NCI-H2081 (cell line): ENCODE measurements at regions not wholly inside any gene's neighbourhood (a gene's known extent, or its start where the extent isn't known, plus 50 kb on each side); places are given as distances from the start of the nearest gene placed in this dataset.
A peak's percentile ranks its signal among the peaks of the same experiment; 100 is the strongest.
"Not testable (repeated sequence)": the region's sequence is repeated elsewhere in the genome, so short reads cannot be mapped to it uniquely, and the experiment has no call there.

Experiments
- DNase-seq, 2 experiments: peaks; one replicate each; lab custom pipeline; 2025; lab: John Stamatoyannopoulos, UW

DNA sequence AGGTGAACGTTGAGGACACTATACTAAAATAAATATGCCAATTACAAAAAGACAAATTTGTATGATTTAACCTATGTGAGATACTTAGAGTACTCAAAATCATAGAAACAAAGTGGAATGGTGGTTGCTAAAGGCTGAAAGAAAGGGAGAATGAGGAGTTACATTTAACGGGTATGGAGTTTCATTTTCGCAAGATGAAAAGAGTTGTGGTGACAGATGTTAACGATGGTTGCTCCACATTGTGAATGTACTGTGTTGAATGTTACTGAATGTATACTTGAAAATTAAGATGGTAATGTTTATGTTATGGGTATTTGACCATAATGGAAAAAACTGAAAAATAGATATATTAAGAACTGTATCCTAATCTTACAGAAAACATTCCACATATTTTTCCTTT lies 51.3 kb upstream of the MOCS2 start:
- no peak for DNase-seq

- no peak for DNase-seq
Measured at GRCh38 chr5:53161876-53162275, 52.3 kb upstream of the MOCS2 start.

DNA sequence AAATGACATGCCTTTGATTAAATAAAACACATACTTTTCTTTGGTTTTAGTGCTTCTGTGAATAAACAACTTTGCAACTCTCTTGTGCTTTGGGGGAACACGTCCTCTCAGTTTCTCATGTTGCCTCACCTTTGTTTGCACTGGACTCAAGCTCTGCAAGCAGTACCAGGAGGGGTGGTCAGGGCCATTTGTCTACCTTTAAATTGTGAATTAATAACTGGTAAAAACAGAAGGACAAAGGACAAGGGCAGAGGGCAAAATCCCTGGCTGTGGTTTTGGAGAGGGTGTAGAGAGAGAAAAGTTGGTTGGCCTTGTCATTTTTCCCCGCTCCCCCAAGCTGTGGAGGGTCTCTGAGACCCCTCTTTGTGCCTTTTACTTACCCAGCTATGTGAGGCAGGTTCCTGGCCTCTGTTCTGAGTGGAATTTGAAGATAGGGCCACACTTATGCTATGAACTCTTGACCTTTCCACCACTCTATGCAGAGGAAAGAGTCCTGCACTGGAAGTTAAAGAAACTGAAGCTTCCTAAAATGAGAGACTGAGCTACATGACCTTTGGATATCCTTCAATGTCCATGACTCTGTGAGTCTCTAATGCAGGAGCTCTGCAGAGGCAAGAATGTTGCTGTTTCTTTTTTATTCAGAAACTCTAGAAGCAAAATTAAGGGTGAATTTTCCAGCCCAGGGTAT lies 55.1 kb upstream of the MOCS2 start:
- DNase-seq: no peak

DNA sequence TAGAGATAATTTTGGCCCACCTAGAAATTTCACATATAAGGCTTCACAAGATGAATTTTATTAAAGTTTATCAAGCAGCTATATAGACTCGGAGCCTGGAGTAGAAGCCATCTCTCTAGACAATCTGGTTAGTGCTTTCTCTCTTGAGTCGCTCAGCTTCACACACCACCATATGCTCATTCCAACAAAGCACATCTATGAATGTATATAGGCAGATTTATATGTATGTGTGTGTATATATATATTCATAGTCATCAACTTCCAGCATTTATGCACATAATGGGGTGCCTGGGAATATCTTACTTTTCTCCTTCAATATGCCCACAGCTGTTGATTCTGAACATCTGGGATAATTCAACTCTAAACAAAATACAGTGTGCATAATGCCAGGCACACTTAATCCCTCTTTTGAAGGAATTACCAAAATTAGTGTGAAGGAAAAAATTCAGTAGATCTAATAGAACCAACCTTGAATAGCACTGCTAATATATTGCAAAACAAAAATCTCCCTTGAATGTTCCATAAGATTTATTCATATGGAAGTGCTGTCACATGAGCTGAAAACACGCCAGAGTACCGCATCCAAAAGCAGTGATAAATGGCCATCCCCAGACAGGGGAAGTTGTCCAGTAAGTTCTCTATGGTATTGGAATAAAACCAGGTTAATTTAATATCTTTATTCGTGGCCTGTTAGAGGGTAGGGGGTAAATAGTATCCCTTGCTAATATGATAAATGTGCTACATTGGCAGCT lies 56.0 kb upstream of the MOCS2 start:
- no peak for DNase-seq

DNA sequence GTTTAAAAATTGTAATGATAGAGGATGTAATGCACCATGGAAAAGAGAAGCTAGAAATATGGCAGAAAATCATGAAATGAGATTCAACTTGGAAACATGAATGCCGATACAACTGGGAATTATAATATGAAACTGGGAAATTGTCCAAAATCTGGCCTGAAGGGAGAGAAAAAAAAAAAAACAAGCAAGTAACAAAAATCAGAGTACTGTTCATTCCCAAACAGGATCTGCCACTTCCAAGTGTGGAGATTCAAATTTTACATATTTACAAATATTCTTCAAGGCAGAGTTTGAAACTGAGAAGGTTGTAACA lies 56.6 kb upstream of the MOCS2 start:
- DNase-seq: no peak

DNA sequence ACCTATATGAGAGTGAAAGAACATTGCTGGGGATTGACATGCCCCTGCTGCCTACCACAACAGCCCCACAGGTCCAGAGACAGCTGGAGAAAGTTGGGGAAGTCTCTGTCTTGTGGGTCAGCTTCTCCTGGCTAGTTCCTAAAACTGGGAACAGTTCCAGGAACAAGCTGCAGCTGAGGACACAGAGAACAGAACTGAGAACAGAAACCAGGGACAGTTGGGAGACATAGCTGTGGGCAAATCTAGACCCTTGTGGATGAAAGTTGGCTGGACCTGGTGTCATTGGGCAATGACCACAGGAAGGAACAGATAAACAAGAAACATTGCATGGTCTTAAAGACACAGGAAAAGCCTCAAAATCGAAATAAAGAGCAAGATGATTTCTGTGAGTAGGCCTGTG lies 58.3 kb upstream of the MOCS2 start:
- no peak for DNase-seq

GRCh38 chr5:53169933-53170332 lies 60.4 kb upstream of the MOCS2 start:
- DNase-seq: no peak

- peak in 1 of 2 experiments; percentile 18 for DNase-seq
Measured at GRCh38 chr5:53170746-53171349, 61.3 kb upstream of the MOCS2 start.

DNA sequence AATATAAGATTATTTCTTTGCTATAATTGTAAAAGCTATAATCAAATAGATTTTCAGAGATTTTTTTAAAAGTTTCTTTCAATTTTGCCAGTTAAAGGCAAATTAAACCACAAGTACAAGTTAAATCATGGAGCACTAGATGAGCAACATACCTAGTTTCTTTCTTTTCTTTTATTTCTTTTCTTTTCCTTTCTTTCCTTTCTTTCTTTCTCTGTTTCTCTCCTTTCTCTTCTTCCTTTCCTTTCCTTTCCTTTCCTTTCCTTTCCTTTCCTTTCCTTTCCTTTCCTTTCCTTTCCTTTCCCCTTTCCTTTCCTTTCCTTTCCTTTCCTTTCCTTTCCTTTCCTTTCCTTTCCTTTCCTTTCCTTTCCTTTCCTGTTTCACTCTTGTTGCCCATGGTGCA lies 62.5 kb upstream of the MOCS2 start:
- DNase-seq: not testable (repeated sequence)

DNA sequence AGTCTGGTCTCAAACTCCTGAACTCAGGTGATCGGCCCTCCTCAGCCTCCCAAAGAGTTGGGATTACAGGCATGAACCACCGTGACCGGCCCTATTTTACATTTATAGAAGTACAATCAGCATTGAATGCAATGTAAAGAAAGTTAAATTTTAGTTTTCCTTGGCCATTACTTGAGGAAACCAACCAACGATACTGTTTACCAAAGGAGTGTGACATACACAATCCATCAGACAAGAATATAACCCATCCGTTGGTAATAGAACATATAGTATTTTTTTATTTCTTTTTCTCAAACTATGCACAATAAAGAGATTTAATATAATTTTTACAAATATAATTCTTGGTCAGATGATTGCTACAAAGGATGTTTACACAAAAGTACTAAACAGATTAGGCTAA lies 63.1 kb upstream of the MOCS2 start:
- DNase-seq: no peak

GRCh38 chr5:53173083-53173482 lies 63.5 kb upstream of the MOCS2 start:
- no peak for DNase-seq

- no peak for DNase-seq
Measured at GRCh38 chr5:53178830-53179229, 69.3 kb upstream of the MOCS2 start.

DNA sequence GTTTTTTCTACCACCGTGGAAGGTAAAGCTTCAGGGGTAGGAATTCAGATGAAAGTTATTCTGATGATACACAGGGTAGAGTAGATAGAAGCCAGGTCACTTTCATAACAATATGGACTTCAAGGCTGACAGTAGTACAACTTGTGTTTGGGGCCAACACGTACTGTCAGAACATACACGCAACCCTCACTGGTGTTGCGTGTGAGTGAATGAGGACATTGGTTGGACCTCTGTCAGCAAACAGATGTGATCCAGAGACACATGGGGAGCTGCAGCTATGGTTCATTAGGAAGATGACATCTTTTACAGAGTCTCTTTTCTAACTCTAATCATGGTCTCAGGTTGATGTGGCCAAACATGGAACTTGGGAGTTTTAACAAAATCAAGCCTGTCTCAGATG lies 70.1 kb upstream of the MOCS2 start:
- no peak for DNase-seq

GRCh38 chr5:53180538-53180937 lies 71.0 kb upstream of the MOCS2 start:
- DNase-seq: no peak

DNA sequence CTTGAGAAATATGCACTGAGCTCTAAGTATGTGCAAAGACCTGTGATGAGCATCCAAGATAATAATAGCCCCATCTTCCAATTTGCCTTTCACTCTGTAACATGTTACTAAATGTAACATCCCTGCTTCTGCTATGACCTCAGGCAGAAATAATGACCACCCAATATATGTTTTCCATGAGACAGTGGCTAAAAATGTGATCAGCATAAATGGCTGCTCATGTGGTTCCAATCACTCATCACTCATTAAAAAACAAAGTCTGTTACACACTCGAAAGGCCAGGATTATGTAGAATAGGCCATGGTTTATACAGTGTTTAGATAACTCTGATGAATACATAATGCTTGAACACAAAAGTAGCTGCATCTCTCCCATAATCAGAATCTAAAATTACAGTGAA lies 71.4 kb upstream of the MOCS2 start:
- DNase-seq: no peak

DNA sequence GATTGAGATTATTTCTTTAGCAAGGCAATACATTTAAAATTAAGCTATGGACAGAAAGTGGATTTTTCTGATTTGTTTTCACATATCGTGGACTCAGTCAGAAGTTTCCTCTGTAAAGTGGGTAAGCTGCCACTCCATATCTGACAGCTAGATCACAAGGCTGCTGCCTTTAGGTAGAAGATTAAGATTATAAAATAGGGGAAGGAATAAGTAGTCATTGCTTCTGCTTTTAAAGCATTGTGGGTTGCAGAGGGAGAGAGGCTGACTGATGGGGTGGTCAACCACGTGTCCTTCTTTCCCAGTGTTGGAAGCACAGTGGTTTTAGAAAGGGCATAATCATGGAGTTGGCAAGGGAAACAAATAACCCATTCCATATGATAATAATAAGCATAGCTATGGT lies 74.3 kb upstream of the MOCS2 start:
- DNase-seq: no peak

DNA sequence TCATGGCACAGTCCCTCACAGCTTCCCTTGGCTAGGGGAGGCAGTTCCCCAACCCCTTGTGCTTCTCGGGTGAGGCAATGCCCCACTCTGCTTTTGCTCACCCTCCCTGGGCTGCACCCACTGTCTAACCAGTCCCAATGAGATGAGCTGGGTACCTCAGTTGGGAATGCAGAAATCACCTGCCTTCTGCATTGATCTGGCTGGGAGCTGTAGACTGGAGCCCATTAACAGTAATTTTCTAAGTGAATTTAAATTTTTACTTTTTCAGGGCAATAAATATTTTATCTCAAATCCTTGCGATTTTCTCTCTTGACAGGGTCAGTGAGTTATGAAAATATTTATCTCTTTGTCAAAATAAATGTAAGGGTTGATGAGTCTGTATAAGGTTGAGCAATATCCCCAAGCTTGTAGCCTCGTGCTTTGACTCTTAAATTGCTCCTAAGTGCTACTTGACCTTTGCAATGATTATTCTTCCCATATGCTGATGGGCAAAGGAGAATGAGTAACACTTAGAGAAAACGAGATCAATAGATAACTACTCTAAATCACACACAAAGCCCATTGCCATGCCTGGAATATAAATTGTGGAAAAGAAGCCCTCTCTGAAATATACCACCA lies 82.1 kb upstream of the MOCS2 start:
- DNase-seq: no peak

DNA sequence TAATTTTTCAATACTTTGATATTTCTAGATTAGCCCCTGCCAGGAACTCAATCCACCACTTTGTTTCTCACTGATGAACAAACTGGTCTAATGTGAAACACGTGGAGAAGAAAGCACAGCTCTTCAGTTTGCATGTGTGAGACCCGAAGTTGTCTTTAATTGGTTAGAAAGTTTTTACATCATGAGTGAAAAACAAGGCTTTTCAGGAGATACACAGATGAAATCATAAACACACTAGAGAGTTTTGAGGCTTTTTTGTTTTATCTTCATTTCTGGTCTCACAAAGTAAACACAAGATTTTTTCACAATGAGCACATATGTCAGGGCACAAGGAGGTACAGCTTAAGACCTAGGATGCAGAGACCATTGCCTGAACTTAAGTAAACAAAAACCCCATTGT lies 84.5 kb upstream of the MOCS2 start:
- no peak for DNase-seq

DNA sequence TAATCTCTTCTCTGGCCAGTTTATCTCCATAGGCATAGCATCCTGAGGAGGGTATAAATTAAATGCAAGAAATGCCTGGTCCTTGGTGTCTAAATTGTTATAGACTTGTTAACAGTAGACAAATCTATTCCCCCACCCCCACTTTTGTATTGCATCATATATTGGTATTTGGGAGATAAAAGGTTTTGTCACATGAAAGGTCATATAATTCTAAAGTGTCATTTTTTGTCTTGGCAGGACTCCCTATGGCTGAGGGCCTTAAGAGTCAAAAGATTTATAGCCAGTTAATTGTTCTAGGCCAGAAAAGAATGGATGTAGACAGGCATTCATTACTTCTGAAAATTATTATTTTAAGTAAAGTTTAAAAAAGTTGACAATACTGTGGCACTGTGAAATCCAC lies 90.3 kb upstream of the MOCS2 start:
- DNase-seq: no peak

DNA sequence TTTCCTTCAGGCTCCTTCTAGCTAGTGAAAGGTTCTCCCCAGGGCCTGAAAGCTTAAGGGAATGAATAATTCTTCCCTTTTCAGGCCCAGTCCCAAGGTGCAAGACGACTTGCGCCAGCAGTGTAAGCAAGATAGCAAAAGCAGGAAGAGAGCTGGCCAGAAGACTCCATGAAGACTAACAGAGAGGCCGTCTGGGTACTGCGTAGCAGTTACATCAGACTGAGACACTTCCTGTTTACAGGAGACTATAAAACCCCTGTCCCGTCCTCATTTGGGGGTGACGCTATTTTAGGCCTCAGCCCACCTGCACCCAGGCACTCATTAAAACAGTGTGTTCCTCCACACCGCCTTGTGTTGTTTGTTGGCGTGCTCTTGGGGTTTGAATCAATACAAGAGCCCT lies 90.7 kb upstream of the MOCS2 start:
- DNase-seq: no peak

GRCh38 chr5:53201746-53202145 lies 92.2 kb upstream of the MOCS2 start:
- DNase-seq: no peak

- no peak for DNase-seq
Measured at GRCh38 chr5:53206562-53206961, 97.0 kb upstream of the MOCS2 start.

GRCh38 chr5:53211799-53212198 lies 102.2 kb upstream of the MOCS2 start:
- DNase-seq: no peak
